Activated naive CD4-positive, alpha-beta T cell (primary cell): ENCODE measurements at regions not wholly inside any gene's neighbourhood (a gene's known extent, or its start where the extent isn't known, plus 50 kb on each side); places are given as distances from the start of the nearest gene placed in this dataset.

Experiments
- DNase-seq, 4 experiments: peaks; one replicate each; lab custom pipeline; 2025; lab: John Stamatoyannopoulos, UW

- DNase-seq: no peak
Observed at GRCh38 chr2:220496513-220496912, 869.1 kb downstream of the SLC4A3 start.

GRCh38 chr2:220499225-220499624 is 871.8 kb downstream of the SLC4A3 start:
- no peak for DNase-seq

- no peak for DNase-seq
Observed at GRCh38 chr2:220502539-220502938, 875.1 kb downstream of the SLC4A3 start.

GRCh38 chr2:220503431-220503830 is 876.0 kb downstream of the SLC4A3 start:
- DNase-seq: no peak

- no peak for DNase-seq
Observed at GRCh38 chr2:220504938-220505503, 877.6 kb downstream of the SLC4A3 start.

- no peak for DNase-seq
Observed at GRCh38 chr2:220506466-220506865, 879.0 kb downstream of the SLC4A3 start.

GRCh38 chr2:220509096-220509757 is 881.8 kb downstream of the SLC4A3 start:
- no peak for DNase-seq

GRCh38 chr2:220509966-220510365 is 882.5 kb downstream of the SLC4A3 start:
- no peak for DNase-seq

- DNase-seq: no peak
Observed at GRCh38 chr2:220510668-220511067, 883.2 kb downstream of the SLC4A3 start.

GRCh38 chr2:220512419-220512818 is 885.0 kb downstream of the SLC4A3 start:
- DNase-seq: no peak

GRCh38 chr2:220513573-220514288 is 886.3 kb downstream of the SLC4A3 start:
- no peak for DNase-seq

GRCh38 chr2:220521551-220521950 is 894.1 kb downstream of the SLC4A3 start:
- no peak for DNase-seq

GRCh38 chr2:220528180-220528675 is 900.8 kb downstream of the SLC4A3 start:
- no peak for DNase-seq

- DNase-seq: no peak
Observed at GRCh38 chr2:220531216-220531615, 903.8 kb downstream of the SLC4A3 start.

GRCh38 chr2:220533485-220533884 is 906.1 kb downstream of the SLC4A3 start:
- no peak for DNase-seq

GRCh38 chr2:220539481-220539880 is 912.1 kb downstream of the SLC4A3 start:
- no peak for DNase-seq

- no peak for DNase-seq
Observed at GRCh38 chr2:220544049-220544448, 916.6 kb downstream of the SLC4A3 start.

GRCh38 chr2:220550995-220551700 is 923.7 kb downstream of the SLC4A3 start:
- DNase-seq: no peak

GRCh38 chr2:220552790-220553535 is 925.5 kb downstream of the SLC4A3 start:
- no peak for DNase-seq

- no peak for DNase-seq
Observed at GRCh38 chr2:220555961-220556630, 928.7 kb downstream of the SLC4A3 start.

- DNase-seq: no peak
Observed at GRCh38 chr2:220556658-220557057, 929.2 kb downstream of the SLC4A3 start.
